ENCODE measurements at regions not wholly inside any gene's neighbourhood (a gene's known extent, or its start where the extent isn't known, plus 50 kb on each side); places are given as distances from the start of the nearest gene placed in this dataset.

DNA sequence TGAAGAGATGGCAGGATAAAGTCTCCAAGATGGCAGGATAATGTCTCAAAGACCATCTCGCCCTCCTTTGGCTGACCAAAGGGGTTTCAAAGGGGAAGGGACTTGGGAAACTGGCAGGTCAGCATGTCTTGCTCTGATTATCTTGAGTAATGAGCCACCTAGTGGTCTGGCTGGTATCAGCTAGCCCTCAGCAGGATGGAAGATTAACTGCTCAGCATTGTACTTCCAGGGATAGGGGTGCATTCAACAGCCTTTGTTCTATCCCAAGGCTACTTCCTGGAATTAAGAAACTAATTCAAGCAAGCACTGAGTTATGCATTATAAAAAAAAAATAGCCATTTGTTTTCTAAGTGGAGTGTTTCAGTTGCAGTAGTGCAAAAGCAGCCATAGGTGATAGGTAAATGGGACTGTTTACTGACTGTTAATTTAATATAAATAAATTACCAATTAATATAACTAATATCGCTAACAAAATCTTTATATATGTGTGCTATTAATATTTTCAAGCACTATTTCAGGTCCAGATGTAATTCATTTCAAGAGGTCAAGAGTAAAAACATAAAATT lies 555.5 kb downstream of the CDH9 start:
- TF ChIP-seq LEF1 (IDR thresholded peaks at IDR 0.05; ENCODE audit: borderline replicate concordance), result no peak
- TF ChIP-seq, protein P1, sequence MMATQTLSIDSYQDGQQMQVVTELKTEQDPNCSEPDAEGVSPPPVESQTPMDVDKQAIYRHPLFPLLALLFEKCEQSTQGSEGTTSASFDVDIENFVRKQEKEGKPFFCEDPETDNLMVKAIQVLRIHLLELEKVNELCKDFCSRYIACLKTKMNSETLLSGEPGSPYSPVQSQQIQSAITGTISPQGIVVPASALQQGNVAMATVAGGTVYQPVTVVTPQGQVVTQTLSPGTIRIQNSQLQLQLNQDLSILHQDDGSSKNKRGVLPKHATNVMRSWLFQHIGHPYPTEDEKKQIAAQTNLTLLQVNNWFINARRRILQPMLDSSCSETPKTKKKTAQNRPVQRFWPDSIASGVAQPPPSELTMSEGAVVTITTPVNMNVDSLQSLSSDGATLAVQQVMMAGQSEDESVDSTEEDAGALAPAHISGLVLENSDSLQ (IDR thresholded peaks at IDR 0.05), result no peak
- no peak for TF ChIP-seq SP1 (IDR thresholded peaks at IDR 0.05)
- no peak for TF ChIP-seq FOXA1 (IDR thresholded peaks at IDR 0.05)
- peak; percentile 36 for DNase-seq (ENCODE audit: extremely low spot score)
- ChIA-PET CTCF (no interaction called here), POLR2A (no interaction called here)

DNA sequence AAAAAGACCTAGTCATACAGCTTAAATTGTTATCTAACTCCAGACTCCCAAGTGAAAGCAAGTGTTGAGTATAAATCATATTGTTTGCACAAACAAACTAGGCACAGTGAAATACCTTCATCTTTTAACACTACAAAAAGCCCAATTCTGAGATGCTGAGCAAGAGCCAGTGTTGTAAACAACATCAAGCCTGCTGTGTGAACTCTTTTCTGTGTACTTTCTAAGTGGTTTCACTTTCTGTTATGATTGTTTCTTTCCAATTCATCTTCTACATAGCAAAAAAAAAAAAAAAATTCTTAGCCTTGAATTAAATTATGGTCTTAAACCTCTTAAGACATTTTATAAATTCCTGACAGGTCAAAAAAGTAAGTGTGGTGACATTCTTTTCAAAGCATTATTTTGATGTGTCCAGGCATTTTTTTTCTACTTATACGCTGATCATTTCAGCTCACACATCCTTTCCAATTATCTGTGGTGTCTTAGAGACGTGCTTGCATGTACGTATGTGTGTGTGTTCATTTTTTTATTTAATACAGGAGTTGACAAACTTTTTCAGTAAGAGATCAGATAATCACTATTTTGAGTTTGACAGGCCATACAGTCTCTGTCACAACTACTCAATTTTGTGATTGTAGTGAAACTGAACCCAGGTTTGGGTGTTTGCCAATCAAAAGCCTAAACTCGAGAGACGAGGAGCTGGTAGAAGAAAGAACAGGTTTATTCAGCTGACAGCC lies 556.1 kb downstream of the CDH9 start:
- POLR2A ChIA-PET, result no interaction called here
- DNase-seq (ENCODE audit: extremely low spot score), result no peak
- TF ChIP-seq ELF4 (IDR thresholded peaks at IDR 0.05), result no peak
- TF ChIP-seq LEF1 (IDR thresholded peaks at IDR 0.05; ENCODE audit: borderline replicate concordance), result no peak
- TF ChIP-seq BHLHE40 (IDR thresholded peaks at IDR 0.05; ENCODE audit: borderline replicate concordance), result no peak
- TF ChIP-seq SUZ12 (IDR thresholded peaks at IDR 0.05), result no peak
- TF ChIP-seq, protein P1 (IDR thresholded peaks at IDR 0.05), result no peak
- CTCF ChIA-PET, result no interaction called here

DNA sequence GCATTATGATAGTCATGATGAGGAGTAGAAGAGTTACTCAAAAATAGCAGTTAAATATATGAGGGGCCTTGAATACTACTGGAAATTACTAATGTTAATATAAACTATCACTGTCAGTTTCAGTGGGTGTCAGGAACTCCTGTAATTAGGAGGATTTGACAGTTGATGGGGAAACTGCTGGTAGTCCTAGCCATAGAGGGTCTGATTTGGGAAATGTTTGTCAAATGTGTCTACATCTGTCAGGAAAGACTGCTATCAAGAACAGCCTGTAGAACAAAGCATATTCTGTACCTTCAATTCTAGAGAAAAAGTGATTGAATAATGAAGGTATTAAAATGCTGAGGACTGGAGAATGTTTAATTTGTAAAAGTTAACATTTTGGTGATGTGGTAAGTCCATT lies 567.9 kb downstream of the CDH9 start:
- CTCF ChIA-PET, result no interaction called here
- POLR2A ChIA-PET, result no interaction called here

DNA sequence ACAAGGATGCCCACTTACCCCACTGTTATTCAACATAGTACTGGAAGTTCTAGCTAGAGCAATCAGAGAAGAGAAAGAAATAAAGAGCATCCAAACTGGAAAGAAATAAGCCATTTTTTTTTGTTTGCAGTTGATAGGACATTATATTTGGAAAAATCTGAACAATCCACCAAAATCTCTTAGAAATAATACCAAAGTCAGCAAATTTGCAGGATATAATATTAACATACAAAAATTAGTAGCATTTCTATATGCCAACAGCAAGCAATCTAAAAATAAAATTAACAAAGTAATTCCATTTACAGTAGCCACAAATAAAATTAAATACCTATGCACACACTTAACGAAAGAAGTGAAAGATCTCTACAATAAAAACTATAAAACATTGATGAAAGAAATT lies 599.3 kb downstream of the CDH9 start:
- CTCF ChIA-PET, result no interaction called here
- no peak for DNase-seq (ENCODE audit: extremely low spot score)
- TF ChIP-seq FOXM1 (IDR thresholded peaks at IDR 0.05; ENCODE audit: borderline replicate concordance) (no peak), BHLHE40 (IDR thresholded peaks at IDR 0.05; ENCODE audit: borderline replicate concordance) (no peak), ZNF384 (IDR thresholded peaks at IDR 0.05) (no peak), HDGF (IDR thresholded peaks at IDR 0.05; ENCODE audit: borderline replicate concordance) (no peak)
- POLR2A ChIA-PET, result no interaction called here

More for the DNA sequence above, 567.9 kb downstream of the CDH9 start:
- no peak for DNase-seq (ENCODE audit: extremely low spot score)
- TF ChIP-seq BHLHE40 (IDR thresholded peaks at IDR 0.05; ENCODE audit: borderline replicate concordance) (no peak), ZNF384 (IDR thresholded peaks at IDR 0.05) (no peak), L3MBTL2 (conservative IDR thresholded peaks at IDR 0.05) (no peak), FOXK2 (IDR thresholded peaks at IDR 0.05) (no peak), LEF1 (IDR thresholded peaks at IDR 0.05; ENCODE audit: borderline replicate concordance) (no peak), ELF4 (IDR thresholded peaks at IDR 0.05) (no peak)

DNA sequence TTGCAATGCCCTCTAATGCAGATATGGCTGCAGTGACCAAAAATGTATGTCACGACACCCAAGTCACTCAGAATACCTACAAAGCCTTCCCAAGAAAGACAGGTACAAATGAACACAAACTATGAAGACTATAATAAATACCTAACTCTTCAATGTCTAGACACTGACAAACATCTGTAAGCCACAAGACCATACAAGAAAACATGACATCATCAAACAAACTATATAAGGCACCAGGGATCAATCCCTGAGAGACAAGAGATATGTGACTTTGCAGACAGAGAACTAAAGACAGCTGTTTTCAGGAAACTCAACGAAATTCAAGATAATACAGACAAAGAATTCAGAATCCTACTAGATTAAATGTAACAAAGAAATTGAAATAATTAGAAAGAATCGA lies 603.7 kb downstream of the CDH9 start:
- no peak for DNase-seq (ENCODE audit: extremely low spot score)
- TF ChIP-seq ARNT (IDR thresholded peaks at IDR 0.05) (no peak), ZNF384 (IDR thresholded peaks at IDR 0.05) (no peak), TARDBP (IDR thresholded peaks at IDR 0.05) (no peak), FOXM1 (IDR thresholded peaks at IDR 0.05; ENCODE audit: borderline replicate concordance) (no peak), ELF4 (IDR thresholded peaks at IDR 0.05) (no peak), HDGF (IDR thresholded peaks at IDR 0.05; ENCODE audit: borderline replicate concordance) (no peak), SP1 (IDR thresholded peaks at IDR 0.05) (no peak), LEF1 (IDR thresholded peaks at IDR 0.05; ENCODE audit: borderline replicate concordance) (no peak), SUZ12 (IDR thresholded peaks at IDR 0.05) (no peak), L3MBTL2 (conservative IDR thresholded peaks at IDR 0.05) (no peak)
- TF ChIP-seq, protein P1 (IDR thresholded peaks at IDR 0.05), result no peak
- CTCF ChIA-PET, result no interaction called here
- POLR2A ChIA-PET, result no interaction called here

DNA sequence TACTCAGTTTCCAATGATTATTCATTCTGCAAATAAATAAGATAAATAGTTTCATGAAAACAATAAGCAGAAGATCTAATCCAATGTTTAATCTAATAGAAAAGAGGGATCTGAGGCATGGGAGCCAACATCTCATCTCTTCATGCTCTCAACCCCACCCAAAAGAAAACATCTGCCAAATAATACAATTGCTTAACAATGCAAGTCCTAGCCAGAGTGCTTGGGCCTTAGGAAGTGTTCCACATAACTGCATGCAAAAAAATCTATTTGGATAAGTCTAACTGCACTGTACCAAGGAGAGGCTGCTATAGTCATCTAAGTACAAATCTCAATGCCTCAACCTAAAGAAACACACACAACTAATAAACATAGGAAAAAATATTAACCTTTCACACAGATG lies 606.0 kb downstream of the CDH9 start:
- ChIA-PET CTCF (no interaction called here), POLR2A (no interaction called here)
- DNase-seq (ENCODE audit: extremely low spot score), result no peak
- TF ChIP-seq, protein P1 (IDR thresholded peaks at IDR 0.05), result no peak
- TF ChIP-seq FOXK2 (IDR thresholded peaks at IDR 0.05), result no peak
- no peak for TF ChIP-seq NFRKB (IDR thresholded peaks at IDR 0.05)
- TF ChIP-seq SP1 (IDR thresholded peaks at IDR 0.05), result no peak
- TF ChIP-seq ARNT (IDR thresholded peaks at IDR 0.05), result no peak
- TF ChIP-seq ZNF384 (IDR thresholded peaks at IDR 0.05), result no peak
- no peak for TF ChIP-seq L3MBTL2 (conservative IDR thresholded peaks at IDR 0.05)
- no peak for TF ChIP-seq FOXA1 (IDR thresholded peaks at IDR 0.05)
- no peak for TF ChIP-seq BHLHE40 (IDR thresholded peaks at IDR 0.05; ENCODE audit: borderline replicate concordance)
- TF ChIP-seq ELF4 (IDR thresholded peaks at IDR 0.05), result no peak
- no peak for TF ChIP-seq HDGF (IDR thresholded peaks at IDR 0.05; ENCODE audit: borderline replicate concordance)
- TF ChIP-seq SUZ12 (IDR thresholded peaks at IDR 0.05), result no peak
- no peak for TF ChIP-seq TARDBP (IDR thresholded peaks at IDR 0.05)
- no peak for TF ChIP-seq CTBP1 (IDR thresholded peaks at IDR 0.05; ENCODE audit: borderline replicate concordance)
- no peak for TF ChIP-seq LEF1 (IDR thresholded peaks at IDR 0.05; ENCODE audit: borderline replicate concordance)
- no peak for TF ChIP-seq FOXM1 (IDR thresholded peaks at IDR 0.05; ENCODE audit: borderline replicate concordance)

Measured in HEK293T (cell line).